Liver (tissue), 7 donors: ENCODE measurements at regions not wholly inside any gene's neighbourhood (a gene's known extent, or its start where the extent isn't known, plus 50 kb on each side); places are given as distances from the start of the nearest gene placed in this dataset.
"Not testable (repeated sequence)": the region's sequence is repeated elsewhere in the genome, so short reads cannot be mapped to it uniquely, and the experiment has no call there.

ENCODE experiments used
- DNase-seq: peaks from one replicate; pipeline ENCODE4 v3.0.0-alpha.2; 2017; ENCODE audit warnings: low spot score
- H3K27ac ChIP-seq, 2 donors: one replicate each; pipeline ENCODE4 v1.7.0; 2013; ENCODE audit warnings: inconsistent platforms in 2 of 2, low read length in 2 of 2, control low read depth in 1 of 2, low read depth in 1 of 2, mild to moderate bottlenecking in 1 of 2
- H3K27me3 ChIP-seq, 4 donors: one replicate each; pipeline versions ENCODE4 v1.6.1 to v1.7.0; 2013; ENCODE audit warnings: low read length in 3 of 4, inconsistent platforms in 1 of 4, mild to moderate bottlenecking in 1 of 4, moderate library complexity in 1 of 4; ENCODE audit not compliant: control insufficient read depth in 4 of 4, insufficient read depth in 4 of 4
- H3K36me3 ChIP-seq, 4 donors: one replicate each; pipeline versions ENCODE4 v1.6.1 to v1.7.0; 2013; ENCODE audit warnings: low read length in 3 of 4, mild to moderate bottlenecking in 3 of 4, low read depth in 1 of 4, moderate library complexity in 1 of 4; ENCODE audit not compliant: control insufficient read depth in 4 of 4, insufficient read depth in 3 of 4
- H3K4me1 ChIP-seq, 4 donors: one replicate each; pipeline versions ENCODE4 v1.6.1 to v1.7.0; 2013; ENCODE audit warnings: low read length in 3 of 4, mild to moderate bottlenecking in 3 of 4, moderate library complexity in 1 of 4; ENCODE audit not compliant: control insufficient read depth in 4 of 4, insufficient read depth in 4 of 4
- H3K4me3 ChIP-seq, 3 donors: one replicate each; pipeline versions ENCODE4 v1.6.1 to v1.7.0; 2013; ENCODE audit warnings: low read length in 3 of 3, control low read depth in 1 of 3, low read depth in 1 of 3, mild to moderate bottlenecking in 1 of 3
- H3K9ac ChIP-seq, 2 donors: one replicate each; pipeline ENCODE4 v1.7.0; 2013; ENCODE audit warnings: low read length in 2 of 2, mild to moderate bottlenecking in 2 of 2, moderate library complexity in 2 of 2, control low read depth in 1 of 2, low read depth in 1 of 2
- H3K9me3 ChIP-seq, 4 donors: one replicate each; pipeline versions ENCODE4 v1.6.1 to v1.7.0; 2013; ENCODE audit warnings: low read length in 3 of 4; ENCODE audit not compliant: control insufficient read depth in 4 of 4
- EGR1 ChIP-seq, 2 donors: IDR thresholded peaks; 2 replicates each; pipeline ENCODE4 v1.6.1; 2016 to 2018; ENCODE audit warnings: antibody characterized with exemption in 2 of 2, low read depth in 2 of 2
- FOXA2 ChIP-seq: IDR thresholded peaks from 2 replicates; pipeline ENCODE4 v1.6.1; 2016; ENCODE audit warnings: antibody characterized with exemption
- GABPA ChIP-seq, 2 donors: IDR thresholded peaks in 1 of 2; conservative IDR thresholded peaks in 1 of 2; 2 replicates each; pipeline ENCODE4 v1.6.1; 2016; ENCODE audit warnings: antibody characterized with exemption in 2 of 2, mild to moderate bottlenecking in 1 of 2, moderate library complexity in 1 of 2
- HNF4A ChIP-seq, 2 donors: conservative IDR thresholded peaks; 2 replicates each; pipeline ENCODE4 v1.6.1; 2016; ENCODE audit warnings: antibody characterized with exemption in 2 of 2, mild to moderate bottlenecking in 2 of 2
- JUND ChIP-seq, 2 donors: IDR thresholded peaks; 2 replicates each; pipeline ENCODE4 v1.6.1; 2016; ENCODE audit warnings: antibody characterized with exemption in 2 of 2
- MAX ChIP-seq: IDR thresholded peaks from 2 replicates; pipeline ENCODE4 v1.6.1; 2016; ENCODE audit warnings: antibody characterized with exemption
- RAD21 ChIP-seq, 2 donors: IDR thresholded peaks; 2 replicates each; pipeline ENCODE4 v1.6.1; 2016; ENCODE audit warnings: antibody characterized with exemption in 2 of 2, mild to moderate bottlenecking in 2 of 2
- REST ChIP-seq: IDR thresholded peaks from 2 replicates; pipeline ENCODE4 v1.6.1; 2016; ENCODE audit warnings: antibody characterized with exemption, mild to moderate bottlenecking
- RXRA ChIP-seq, 2 donors: IDR thresholded peaks; 2 replicates each; pipeline ENCODE4 v1.6.1; 2017 to 2018; ENCODE audit warnings: antibody characterized with exemption in 2 of 2, mild to moderate bottlenecking in 1 of 2
- SP1 ChIP-seq: IDR thresholded peaks from 2 replicates; pipeline ENCODE4 v1.6.1; 2018; ENCODE audit warnings: antibody characterized with exemption, mild to moderate bottlenecking
- YY1 ChIP-seq: IDR thresholded peaks from 2 replicates; pipeline ENCODE4 v1.6.1; 2016; ENCODE audit warnings: antibody characterized with exemption, mild to moderate bottlenecking
- WGBS: extraction: QIAGEN DNeasy Blood & Tissue Kit; methylation state at CpG from one replicate; pipeline ENCODE4 v1.1.7; 2013; 5-methylcytosine and 5-hydroxymethylcytosine counted together
- donor health status: healthy.
- donor health status: healthy.
- donor health status: healthy.
- donor health status: healthy.

- peak overlapping the region in 1 of 3 donors; percentile 30 for H3K4me3 ChIP-seq
- 48% methylated on average over 11 of the region's 11 CpGs for WGBS
- DNase-seq: no peak
- TF ChIP-seq HNF4A (conservative IDR thresholded peaks at IDR 0.05) (peak; percentile 46 to 53), EGR1 (IDR thresholded peaks at IDR 0.05; ENCODE audit: low read depth in 2 of 2) (no peak), FOXA2 (no peak), REST (peak; percentile 60), JUND (IDR thresholded peaks at IDR 0.05) (no peak), MAX (peak; percentile 35), RXRA (IDR thresholded peaks at IDR 0.05) (peak in 1 of 2 donors; percentile 23), YY1 (peak; percentile 61), SP1 (peak; percentile 11), RAD21 (IDR thresholded peaks at IDR 0.05) (peak in 1 of 2 donors; percentile 38)
- H3K27ac ChIP-seq: peak overlapping the region; percentile 45 to 63
- H3K9ac ChIP-seq: peak overlapping the region in 1 of 2 donors; percentile 32
- H3K27me3 ChIP-seq: no peaks in the 10 kb centered on the region
- no peaks in the 10 kb centered on the region for H3K36me3 ChIP-seq
- H3K9me3 ChIP-seq: no peaks in the 10 kb centered on the region
- H3K4me1 ChIP-seq: peaks cover 9 to 46% (median 15%) of the 10 kb centered on the region in 4 donors
Observed at GRCh38 chr13:109400624-109401257, 385.6 kb downstream of the IRS2 start.

- H3K27me3 ChIP-seq: no peaks in the 10 kb centered on the region
- TF ChIP-seq YY1: peak; percentile 46
- TF ChIP-seq GABPA (IDR thresholded peaks at IDR 0.05 in 1 of 2, conservative IDR thresholded peaks at IDR 0.05 in 1 of 2): no peak
- peak overlapping the region; percentile 45 to 63 for H3K27ac ChIP-seq
- no peak for DNase-seq
- H3K9me3 ChIP-seq: no peaks in the 10 kb centered on the region
- H3K4me3 ChIP-seq: peak overlapping the region in 2 of 3 donors; percentile 30 to 42
- WGBS: 37% methylated on average over 11 of the region's 11 CpGs
- no peaks in the 10 kb centered on the region for H3K36me3 ChIP-seq
- H3K9ac ChIP-seq: peak overlapping the region in 1 of 2 donors; percentile 32
- peaks cover 9 to 51% (median 18%) of the 10 kb centered on the region in 4 donors for H3K4me1 ChIP-seq
Observed at GRCh38 chr13:109400209-109400608, 386.2 kb downstream of the IRS2 start.

GRCh38 chr13:109398071-109398470, 388.3 kb downstream of the IRS2 start:
- not testable (repeated sequence) for H3K27ac ChIP-seq, H3K9me3 ChIP-seq, H3K9ac ChIP-seq, H3K27me3 ChIP-seq, DNase-seq, H3K36me3 ChIP-seq, H3K4me3 ChIP-seq
- WGBS: 87% methylated on average over 5 of the region's 5 CpGs
- peaks cover 3 to 59% (median 18%) of the 10 kb centered on the region in 4 donors for H3K4me1 ChIP-seq
